GM12864 (cell line): ENCODE measurements at regions not wholly inside any gene's neighbourhood (a gene's known extent, or its start where the extent isn't known, plus 50 kb on each side); places are given as distances from the start of the nearest gene placed in this dataset.

Experiments
- DNase-seq: peaks from one replicate; pipeline ENCODE4 v3.0.0-alpha.2; 2011; ENCODE audit warnings: low read depth
- H3K4me3 ChIP-seq: 2 replicates; pipeline ENCODE4 v1.5.1; 2011; ENCODE audit warnings: mild to moderate bottlenecking, low read depth, low read length, control low read depth
- TF ChIP-seq, protein P1 (sequence below): IDR thresholded peaks from 2 replicates; pipeline ENCODE4 v1.5.1; 2011; ENCODE audit warnings: low read depth, mild to moderate bottlenecking, moderate library complexity, low read length, control low read depth, inconsistent platforms; ENCODE audit errors: missing control alignments

DNA sequence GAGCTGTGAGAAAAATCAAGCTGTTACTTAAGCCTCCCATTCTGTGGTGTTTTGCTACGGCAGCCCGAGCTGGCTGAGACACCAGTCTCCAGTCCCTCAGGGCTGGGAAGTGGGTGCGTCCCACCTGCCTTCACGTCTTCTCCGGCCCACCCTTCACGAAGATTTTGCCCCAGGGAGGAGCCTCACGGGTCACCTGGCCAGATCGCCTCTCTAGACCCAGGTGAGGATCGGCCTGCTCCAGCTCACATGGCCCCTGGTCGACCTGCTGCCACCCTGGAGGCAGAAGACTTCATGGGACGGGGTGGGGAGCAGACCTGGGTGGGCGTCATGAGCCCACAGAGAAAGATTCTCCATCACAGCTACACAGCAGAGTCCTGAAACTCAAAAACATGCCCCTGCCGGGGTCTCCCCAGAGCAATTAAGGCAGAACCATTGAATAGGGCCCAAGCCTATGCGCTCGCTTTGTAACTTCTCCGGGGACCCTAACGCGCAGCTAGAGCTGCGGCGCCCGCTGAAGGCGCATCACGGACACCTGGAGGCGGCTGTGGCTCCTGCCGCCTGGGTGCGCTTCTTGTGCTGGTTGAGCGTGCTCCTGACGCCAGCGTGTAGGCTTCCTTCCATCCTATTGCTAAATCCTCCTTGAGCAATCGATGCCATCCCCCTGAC, 92.6 kb upstream of the ALDH1A3 start:
- DNase-seq: no peak
- TF ChIP-seq, protein P1, sequence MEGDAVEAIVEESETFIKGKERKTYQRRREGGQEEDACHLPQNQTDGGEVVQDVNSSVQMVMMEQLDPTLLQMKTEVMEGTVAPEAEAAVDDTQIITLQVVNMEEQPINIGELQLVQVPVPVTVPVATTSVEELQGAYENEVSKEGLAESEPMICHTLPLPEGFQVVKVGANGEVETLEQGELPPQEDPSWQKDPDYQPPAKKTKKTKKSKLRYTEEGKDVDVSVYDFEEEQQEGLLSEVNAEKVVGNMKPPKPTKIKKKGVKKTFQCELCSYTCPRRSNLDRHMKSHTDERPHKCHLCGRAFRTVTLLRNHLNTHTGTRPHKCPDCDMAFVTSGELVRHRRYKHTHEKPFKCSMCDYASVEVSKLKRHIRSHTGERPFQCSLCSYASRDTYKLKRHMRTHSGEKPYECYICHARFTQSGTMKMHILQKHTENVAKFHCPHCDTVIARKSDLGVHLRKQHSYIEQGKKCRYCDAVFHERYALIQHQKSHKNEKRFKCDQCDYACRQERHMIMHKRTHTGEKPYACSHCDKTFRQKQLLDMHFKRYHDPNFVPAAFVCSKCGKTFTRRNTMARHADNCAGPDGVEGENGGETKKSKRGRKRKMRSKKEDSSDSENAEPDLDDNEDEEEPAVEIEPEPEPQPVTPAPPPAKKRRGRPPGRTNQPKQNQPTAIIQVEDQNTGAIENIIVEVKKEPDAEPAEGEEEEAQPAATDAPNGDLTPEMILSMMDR: no peak

DNA sequence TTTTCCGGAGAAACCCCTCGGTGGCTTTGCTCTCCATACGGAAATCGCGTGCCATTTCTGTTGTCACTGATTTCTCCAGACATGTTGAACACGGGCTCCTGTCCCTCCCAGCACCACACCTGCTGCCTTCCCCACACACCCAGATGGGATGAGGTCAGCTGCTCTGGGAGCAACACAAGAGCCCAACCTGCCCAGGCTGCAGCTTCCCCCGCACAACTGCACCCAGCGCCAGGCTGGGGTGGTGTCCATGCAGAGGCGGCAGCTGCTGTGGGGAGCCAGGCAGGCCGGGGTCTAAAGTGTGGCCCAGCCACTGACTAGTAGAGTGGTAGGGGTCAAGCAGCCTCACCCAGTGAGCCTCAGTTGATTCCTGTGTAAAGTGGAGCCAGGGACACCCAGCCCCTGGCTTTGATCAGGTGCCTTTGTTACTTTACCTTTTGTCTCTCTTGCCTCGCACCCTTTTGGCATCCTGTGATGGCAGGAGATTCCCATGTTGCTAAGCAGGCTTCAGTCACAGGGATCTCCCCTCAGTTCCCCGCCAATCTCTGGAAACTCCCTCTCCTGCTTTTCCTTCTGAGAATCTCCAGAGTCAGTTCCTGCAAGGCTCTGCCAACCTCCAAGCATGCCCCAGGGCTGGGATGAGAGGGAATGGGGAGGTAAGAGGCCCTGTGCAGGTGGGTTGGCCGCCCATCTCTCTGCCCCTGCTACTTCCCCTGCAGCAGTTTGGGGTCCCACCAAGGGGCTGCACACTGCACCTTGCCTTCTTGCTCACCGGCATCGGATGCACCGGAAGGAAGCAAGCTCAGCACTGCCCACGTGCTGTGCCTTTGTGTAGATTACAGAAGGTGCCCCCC, 91.8 kb upstream of the ALDH1A3 start:
- TF ChIP-seq, protein P1: no peak
- H3K4me3 ChIP-seq: no peak overlapping the region
- no peak for DNase-seq

More for the DNA sequence above, 92.6 kb upstream of the ALDH1A3 start:
- no peak overlapping the region for H3K4me3 ChIP-seq

GRCh38 chr15:100788418-100789105, 91.1 kb upstream of the ALDH1A3 start:
- no peak overlapping the region for H3K4me3 ChIP-seq
- TF ChIP-seq, protein P1: no peak
- DNase-seq: no peak

GRCh38 chr15:100790786-100791265, 88.8 kb upstream of the ALDH1A3 start:
- TF ChIP-seq, protein P1: no peak
- H3K4me3 ChIP-seq: no peak overlapping the region

DNA sequence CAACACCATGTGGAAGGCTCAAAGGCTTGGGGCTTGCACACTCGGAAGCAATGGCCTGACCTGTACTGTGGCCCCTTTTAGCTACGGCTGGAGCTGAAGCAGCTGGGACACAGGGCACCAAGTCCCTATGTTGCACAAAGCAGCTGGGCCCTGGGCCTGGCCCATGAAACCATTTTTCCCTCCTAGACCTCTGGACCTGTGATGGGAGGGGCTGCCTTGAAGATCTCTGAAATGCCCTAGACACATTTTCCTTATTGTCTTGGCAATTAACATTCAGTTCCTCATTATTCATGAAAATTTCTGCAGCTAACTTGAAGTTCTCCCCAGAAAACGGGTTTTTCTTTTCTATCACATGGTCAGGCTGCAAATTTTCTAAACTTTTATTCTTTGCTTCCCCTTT, 85.6 kb upstream of the ALDH1A3 start:
- H3K4me3 ChIP-seq: no peak overlapping the region
- TF ChIP-seq, protein P1: no peak
- DNase-seq: no peak

More at GRCh38 chr15:100790786-100791265, 88.8 kb upstream of the ALDH1A3 start:
- no peak for DNase-seq

- TF ChIP-seq, protein P1: no peak
- no peak for DNase-seq
- H3K4me3 ChIP-seq: no peak overlapping the region
Observed at GRCh38 chr15:100801256-100801900, 78.3 kb upstream of the ALDH1A3 start.
